ENCODE measurements at regions not wholly inside any gene's neighbourhood (a gene's known extent, or its start where the extent isn't known, plus 50 kb on each side); places are given as distances from the start of the nearest gene placed in this dataset.

GRCh38 chr3:152921351-152921750 lies 86.4 kb downstream of the P2RY1 start:
- H2BK5ac ChIP-seq (ENCODE audit: low read length), result no peak overlapping the region
- no peak overlapping the region for H3K56ac ChIP-seq (ENCODE audit: low read length)
- no peaks in the 10 kb centered on the region for H3K79me2 ChIP-seq (ENCODE audit: control insufficient read depth, insufficient read depth, low read length)
- H3K23ac ChIP-seq (ENCODE audit: low read length), result no peak overlapping the region
- H2BK15ac ChIP-seq (replicated peaks; ENCODE audit: low read depth), result no peak overlapping the region
- H3K36me3 ChIP-seq (ENCODE audit: control insufficient read depth, insufficient read depth, low read length), result no peaks in the 10 kb centered on the region
- no peak overlapping the region for H3K4ac ChIP-seq (ENCODE audit: low read depth, low read length)
- no peak for DNase-seq
- no peak overlapping the region for H4K5ac ChIP-seq (ENCODE audit: low read length)
- no peak overlapping the region for H3K4me3 ChIP-seq (ENCODE audit: low read length)
- H2AK5ac ChIP-seq (ENCODE audit: low read length), result no peak overlapping the region
- H3K27me3 ChIP-seq (ENCODE audit: insufficient read depth, low read length, poor library complexity), result no peaks in the 10 kb centered on the region
- H4K8ac ChIP-seq (ENCODE audit: low read depth, low read length), result no peak overlapping the region
- H3K4me2 ChIP-seq (ENCODE audit: low read length), result no peak overlapping the region
- H3K79me1 ChIP-seq (ENCODE audit: low read length), result no peaks in the 10 kb centered on the region
- H3K27ac ChIP-seq (ENCODE audit: low read depth, low read length), result no peak overlapping the region
- H2BK120ac ChIP-seq (ENCODE audit: low read depth, low read length), result no peak overlapping the region
- no peak overlapping the region for H3K9ac ChIP-seq (ENCODE audit: low read length)
- H3K4me1 ChIP-seq (ENCODE audit: control insufficient read depth, low read depth, low read length), result no peaks in the 10 kb centered on the region
- H3K18ac ChIP-seq (ENCODE audit: low read length), result no peak overlapping the region

DNA sequence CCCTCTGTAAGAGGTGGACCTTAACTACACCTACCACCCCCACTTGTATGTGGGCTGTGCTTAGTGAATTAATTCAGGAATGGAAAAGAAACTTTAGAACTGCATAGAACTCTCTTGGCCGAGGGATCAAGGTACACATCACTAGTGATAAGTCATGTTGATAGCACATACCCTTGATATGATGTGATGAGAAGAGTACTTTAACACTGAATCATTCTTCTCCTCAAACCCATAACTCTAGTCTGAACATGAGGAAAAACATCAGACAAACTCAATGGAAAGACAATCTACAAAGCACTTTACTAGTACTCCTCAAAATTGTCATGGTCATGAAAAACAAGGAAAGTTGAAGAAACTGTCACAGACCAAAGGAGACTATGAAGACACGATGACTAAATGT lies 87.6 kb downstream of the P2RY1 start:
- no peak overlapping the region for H3K18ac ChIP-seq (ENCODE audit: low read length)
- H3K79me1 ChIP-seq (ENCODE audit: low read length), result no peaks in the 10 kb centered on the region
- no peaks in the 10 kb centered on the region for H3K36me3 ChIP-seq (ENCODE audit: control insufficient read depth, insufficient read depth, low read length)
- H2BK5ac ChIP-seq (ENCODE audit: low read length), result no peak overlapping the region
- no peak overlapping the region for H3K4me2 ChIP-seq (ENCODE audit: low read length)
- H2BK15ac ChIP-seq (replicated peaks; ENCODE audit: low read depth), result no peak overlapping the region
- H3K23ac ChIP-seq (ENCODE audit: low read length), result no peak overlapping the region
- H4K5ac ChIP-seq (ENCODE audit: low read length), result no peak overlapping the region
- H3K27me3 ChIP-seq (ENCODE audit: insufficient read depth, low read length, poor library complexity), result no peaks in the 10 kb centered on the region
- no peak overlapping the region for H2BK120ac ChIP-seq (ENCODE audit: low read depth, low read length)
- no peak overlapping the region for H3K27ac ChIP-seq (ENCODE audit: low read depth, low read length)
- no peak overlapping the region for H3K56ac ChIP-seq (ENCODE audit: low read length)
- no peaks in the 10 kb centered on the region for H3K79me2 ChIP-seq (ENCODE audit: control insufficient read depth, insufficient read depth, low read length)
- DNase-seq, result no peak
- H3K4me1 ChIP-seq (ENCODE audit: control insufficient read depth, low read depth, low read length), result no peaks in the 10 kb centered on the region
- WGBS (ENCODE audit: extremely low coverage, insufficient coverage, low lambda C conversion rate), result no CpG with 5 or more reads among the region's 2 CpGs
- H3K4me3 ChIP-seq (ENCODE audit: low read length), result no peak overlapping the region
- no peak overlapping the region for H3K4ac ChIP-seq (ENCODE audit: low read depth, low read length)
- H2AK5ac ChIP-seq (ENCODE audit: low read length), result no peak overlapping the region
- H4K8ac ChIP-seq (ENCODE audit: low read depth, low read length), result no peak overlapping the region
- no peak overlapping the region for H3K9ac ChIP-seq (ENCODE audit: low read length)

DNA sequence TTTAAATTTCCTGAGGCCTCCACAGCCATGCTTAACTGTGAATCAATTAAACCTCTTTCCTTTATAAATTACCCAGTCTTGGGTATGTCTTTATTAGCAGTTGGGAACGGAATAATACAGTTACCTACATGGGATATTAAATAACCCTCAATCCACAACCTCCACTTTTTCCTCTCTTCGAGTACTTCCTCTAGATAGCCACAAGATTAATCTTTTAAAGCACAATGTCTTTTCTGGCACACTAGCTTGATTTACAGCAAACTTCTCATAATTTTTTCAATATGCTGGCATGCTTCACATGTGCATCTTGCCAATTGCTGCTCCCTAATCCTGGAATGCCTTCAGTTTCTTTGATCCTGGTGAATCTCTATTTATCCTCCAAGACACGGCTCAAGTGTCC lies 92.2 kb downstream of the P2RY1 start:
- no peaks in the 10 kb centered on the region for H3K36me3 ChIP-seq (ENCODE audit: control insufficient read depth, insufficient read depth, low read length)
- H3K9ac ChIP-seq (ENCODE audit: low read length), result no peak overlapping the region
- DNase-seq, result no peak
- H2BK15ac ChIP-seq (replicated peaks; ENCODE audit: low read depth), result no peak overlapping the region
- no peaks in the 10 kb centered on the region for H3K79me1 ChIP-seq (ENCODE audit: low read length)
- H4K8ac ChIP-seq (ENCODE audit: low read depth, low read length), result no peak overlapping the region
- H3K18ac ChIP-seq (ENCODE audit: low read length), result no peak overlapping the region
- no peak overlapping the region for H2AK5ac ChIP-seq (ENCODE audit: low read length)
- H3K4me1 ChIP-seq (ENCODE audit: control insufficient read depth, low read depth, low read length), result no peaks in the 10 kb centered on the region
- H3K27ac ChIP-seq (ENCODE audit: low read depth, low read length), result no peak overlapping the region
- no peak overlapping the region for H3K23ac ChIP-seq (ENCODE audit: low read length)
- no peak overlapping the region for H3K4me2 ChIP-seq (ENCODE audit: low read length)
- H3K56ac ChIP-seq (ENCODE audit: low read length), result no peak overlapping the region
- H3K79me2 ChIP-seq (ENCODE audit: control insufficient read depth, insufficient read depth, low read length), result no peaks in the 10 kb centered on the region
- no peaks in the 10 kb centered on the region for H3K27me3 ChIP-seq (ENCODE audit: insufficient read depth, low read length, poor library complexity)
- H4K5ac ChIP-seq (ENCODE audit: low read length), result no peak overlapping the region
- no peak overlapping the region for H2BK5ac ChIP-seq (ENCODE audit: low read length)
- no peak overlapping the region for H3K4ac ChIP-seq (ENCODE audit: low read depth, low read length)
- H2BK120ac ChIP-seq (ENCODE audit: low read depth, low read length), result no peak overlapping the region
- no peak overlapping the region for H3K4me3 ChIP-seq (ENCODE audit: low read length)
- WGBS (ENCODE audit: extremely low coverage, insufficient coverage, low lambda C conversion rate), result no CpG with 5 or more reads among the region's 3 CpGs

DNA sequence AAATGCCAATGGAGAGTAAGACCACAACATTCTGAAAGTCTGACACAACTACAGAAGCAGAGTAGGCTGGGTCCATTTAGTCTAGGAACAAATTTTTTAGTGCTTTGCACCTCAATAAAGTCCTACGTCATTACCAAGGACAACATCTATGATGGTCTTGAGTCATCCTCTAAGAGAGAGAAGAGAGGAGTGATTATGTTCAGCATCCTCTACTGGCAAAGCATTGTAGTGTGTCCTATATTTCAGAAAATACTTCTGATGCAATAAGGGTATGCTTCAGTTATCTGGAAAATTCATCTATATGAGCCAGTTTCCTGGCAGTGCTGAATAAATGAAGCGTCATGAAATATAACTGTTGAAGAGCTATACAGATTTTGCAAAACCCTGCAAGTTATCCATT lies 95.6 kb downstream of the P2RY1 start:
- H2BK120ac ChIP-seq (ENCODE audit: low read depth, low read length), result no peak overlapping the region
- H3K56ac ChIP-seq (ENCODE audit: low read length), result no peak overlapping the region
- no CpG with 5 or more reads among the region's 2 CpGs for WGBS (ENCODE audit: extremely low coverage, insufficient coverage, low lambda C conversion rate)
- H2BK5ac ChIP-seq (ENCODE audit: low read length), result no peak overlapping the region
- no peaks in the 10 kb centered on the region for H3K36me3 ChIP-seq (ENCODE audit: control insufficient read depth, insufficient read depth, low read length)
- H3K4ac ChIP-seq (ENCODE audit: low read depth, low read length), result no peak overlapping the region
- no peaks in the 10 kb centered on the region for H3K79me1 ChIP-seq (ENCODE audit: low read length)
- H3K23ac ChIP-seq (ENCODE audit: low read length), result no peak overlapping the region
- H4K8ac ChIP-seq (ENCODE audit: low read depth, low read length), result no peak overlapping the region
- no peaks in the 10 kb centered on the region for H3K4me1 ChIP-seq (ENCODE audit: control insufficient read depth, low read depth, low read length)
- no peak overlapping the region for H4K5ac ChIP-seq (ENCODE audit: low read length)
- no peak overlapping the region for H3K27ac ChIP-seq (ENCODE audit: low read depth, low read length)
- no peak overlapping the region for H3K4me2 ChIP-seq (ENCODE audit: low read length)
- no peak overlapping the region for H2BK15ac ChIP-seq (replicated peaks; ENCODE audit: low read depth)
- H3K18ac ChIP-seq (ENCODE audit: low read length), result no peak overlapping the region
- no peaks in the 10 kb centered on the region for H3K79me2 ChIP-seq (ENCODE audit: control insufficient read depth, insufficient read depth, low read length)
- no peak overlapping the region for H3K4me3 ChIP-seq (ENCODE audit: low read length)
- no peaks in the 10 kb centered on the region for H3K27me3 ChIP-seq (ENCODE audit: insufficient read depth, low read length, poor library complexity)
- H3K9ac ChIP-seq (ENCODE audit: low read length), result no peak overlapping the region
- no peak for DNase-seq
- no peak overlapping the region for H2AK5ac ChIP-seq (ENCODE audit: low read length)

DNA sequence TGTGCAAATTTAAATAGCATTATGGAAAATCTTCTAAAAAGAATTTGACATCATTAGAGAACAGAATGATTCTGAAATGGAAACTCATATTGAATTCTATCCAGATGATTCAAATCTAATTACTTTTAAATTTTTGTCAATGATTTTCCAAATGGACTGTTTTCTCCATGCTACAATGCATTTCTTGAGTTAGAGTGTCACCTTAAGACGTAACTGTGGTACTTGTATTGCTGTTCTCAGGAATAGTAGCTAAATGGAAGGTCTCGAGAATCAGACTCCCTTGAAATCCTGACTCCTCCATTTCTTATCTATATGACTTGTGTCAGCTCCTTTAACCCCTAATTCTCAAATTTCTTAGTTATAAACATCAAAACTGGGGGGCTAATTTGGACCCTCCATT lies 102.3 kb downstream of the P2RY1 start:
- H4K8ac ChIP-seq (ENCODE audit: low read depth, low read length), result no peak overlapping the region
- H3K36me3 ChIP-seq (ENCODE audit: control insufficient read depth, insufficient read depth, low read length), result no peaks in the 10 kb centered on the region
- no CpG with 5 or more reads among the region's 2 CpGs for whole genome bisulfite sequencing (ENCODE audit: extremely low coverage, insufficient coverage, low lambda C conversion rate)
- H2BK5ac ChIP-seq (ENCODE audit: low read length), result no peak overlapping the region
- no peak overlapping the region for H4K5ac ChIP-seq (ENCODE audit: low read length)
- H3K9ac ChIP-seq (ENCODE audit: low read length), result no peak overlapping the region
- no peak overlapping the region for H3K4ac ChIP-seq (ENCODE audit: low read depth, low read length)
- no peak overlapping the region for H2BK120ac ChIP-seq (ENCODE audit: low read depth, low read length)
- H2BK15ac ChIP-seq (replicated peaks; ENCODE audit: low read depth), result no peak overlapping the region
- H3K18ac ChIP-seq (ENCODE audit: low read length), result no peak overlapping the region
- H3K79me2 ChIP-seq (ENCODE audit: control insufficient read depth, insufficient read depth, low read length), result no peaks in the 10 kb centered on the region
- H2AK5ac ChIP-seq (ENCODE audit: low read length), result no peak overlapping the region
- no peak overlapping the region for H3K4me3 ChIP-seq (ENCODE audit: low read length)
- no peak overlapping the region for H3K27ac ChIP-seq (ENCODE audit: low read depth, low read length)
- H3K79me1 ChIP-seq (ENCODE audit: low read length), result no peaks in the 10 kb centered on the region
- no peak overlapping the region for H3K56ac ChIP-seq (ENCODE audit: low read length)
- H3K4me1 ChIP-seq (ENCODE audit: control insufficient read depth, low read depth, low read length), result no peaks in the 10 kb centered on the region
- H3K4me2 ChIP-seq (ENCODE audit: low read length), result no peak overlapping the region
- no peak for DNase-seq
- H3K23ac ChIP-seq (ENCODE audit: low read length), result no peak overlapping the region
- no peaks in the 10 kb centered on the region for H3K27me3 ChIP-seq (ENCODE audit: insufficient read depth, low read length, poor library complexity)

DNA sequence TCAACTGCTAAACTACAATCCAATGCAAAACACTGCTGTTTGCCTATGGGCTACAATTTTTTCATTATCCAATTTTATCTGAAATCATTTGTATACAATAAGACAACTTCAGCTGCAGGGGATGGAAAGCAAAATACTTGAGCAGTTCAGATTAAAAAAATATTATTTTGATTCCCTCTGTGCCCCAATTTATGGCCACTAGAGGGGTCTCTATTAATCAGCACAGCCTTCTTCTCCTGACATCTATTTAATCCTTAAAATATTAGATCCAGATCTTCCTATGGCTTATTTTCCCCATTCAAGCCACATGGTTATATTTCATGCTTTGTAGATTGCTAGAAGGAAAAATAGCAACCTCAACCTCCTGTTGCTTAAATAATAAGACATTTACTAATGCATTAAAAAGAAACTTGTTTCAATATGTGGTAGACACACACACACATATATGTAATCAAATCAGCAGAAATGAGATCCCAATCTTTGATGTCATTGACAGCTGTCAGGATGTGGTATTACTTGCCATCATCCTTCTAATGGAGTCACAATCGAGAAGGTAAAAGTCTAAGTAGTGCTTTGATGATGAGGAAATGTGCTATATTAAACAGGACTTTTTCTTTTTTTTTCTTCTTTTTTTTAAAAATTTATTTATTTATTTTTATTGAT lies 104.2 kb downstream of the P2RY1 start:
- H3K79me1 ChIP-seq (ENCODE audit: low read length), result no peaks in the 10 kb centered on the region
- DNase-seq, result no peak
- no peak overlapping the region for H3K4ac ChIP-seq (ENCODE audit: low read depth, low read length)
- H3K4me1 ChIP-seq (ENCODE audit: control insufficient read depth, low read depth, low read length), result no peaks in the 10 kb centered on the region
- H3K23ac ChIP-seq (ENCODE audit: low read length), result no peak overlapping the region
- H3K27ac ChIP-seq (ENCODE audit: low read depth, low read length), result no peak overlapping the region
- H2AK5ac ChIP-seq (ENCODE audit: low read length), result no peak overlapping the region
- H2BK15ac ChIP-seq (replicated peaks; ENCODE audit: low read depth), result no peak overlapping the region
- H3K4me3 ChIP-seq (ENCODE audit: low read length), result no peak overlapping the region
- H3K27me3 ChIP-seq (ENCODE audit: insufficient read depth, low read length, poor library complexity), result no peaks in the 10 kb centered on the region
- no peak overlapping the region for H3K9ac ChIP-seq (ENCODE audit: low read length)
- H3K36me3 ChIP-seq (ENCODE audit: control insufficient read depth, insufficient read depth, low read length), result no peaks in the 10 kb centered on the region
- WGBS (ENCODE audit: extremely low coverage, insufficient coverage, low lambda C conversion rate), result no CpG with 5 or more reads among the region's 1 CpG
- no peak overlapping the region for H3K4me2 ChIP-seq (ENCODE audit: low read length)
- H3K79me2 ChIP-seq (ENCODE audit: control insufficient read depth, insufficient read depth, low read length), result no peaks in the 10 kb centered on the region
- H3K56ac ChIP-seq (ENCODE audit: low read length), result no peak overlapping the region
- no peak overlapping the region for H2BK120ac ChIP-seq (ENCODE audit: low read depth, low read length)
- no peak overlapping the region for H4K8ac ChIP-seq (ENCODE audit: low read depth, low read length)
- H2BK5ac ChIP-seq (ENCODE audit: low read length), result no peak overlapping the region
- no peak overlapping the region for H3K18ac ChIP-seq (ENCODE audit: low read length)
- H4K5ac ChIP-seq (ENCODE audit: low read length), result no peak overlapping the region

Data from mesendoderm (in vitro differentiated cells).